CD4-positive, CD25-positive, alpha-beta regulatory T cell (primary cell): ENCODE measurements at regions not wholly inside any gene's neighbourhood (a gene's known extent, or its start where the extent isn't known, plus 50 kb on each side); places are given as distances from the start of the nearest gene placed in this dataset.

ENCODE experiments used
- ATAC-seq, 2 donors: fragments of 150-1000 bp; cut with Tn5 transposase; one replicate each; pipeline ENCODE4 v1.10.0; 2021; ENCODE audit warnings: low read depth in 2 of 2, moderate number of reproducible peaks in 2 of 2, moderate library complexity in 1 of 2
- DNase-seq, 3 donors: peaks; one replicate each; pipeline versions ENCODE4 v3.0.0 to v3.0.0-alpha.2; 2012 to 2022; ENCODE audit warnings: mixed read lengths in 1 of 3
- H3K27ac ChIP-seq: one replicate; pipeline ENCODE4 v1.7.0; 2013; ENCODE audit warnings: mild to moderate bottlenecking, low read length; ENCODE audit not compliant: insufficient read depth, poor library complexity, severe bottlenecking
- H3K27me3 ChIP-seq: one replicate; pipeline ENCODE4 v1.7.0; 2013; ENCODE audit warnings: low read length; ENCODE audit not compliant: control insufficient read depth, insufficient read depth
- H3K36me3 ChIP-seq: one replicate; pipeline ENCODE4 v1.7.0; 2013; ENCODE audit warnings: mild to moderate bottlenecking, low read length, moderate library complexity; ENCODE audit not compliant: control insufficient read depth, insufficient read depth
- H3K4me1 ChIP-seq: 2 replicates; pipeline ENCODE4 v1.7.0; 2013; ENCODE audit warnings: mild to moderate bottlenecking, low read length; ENCODE audit not compliant: insufficient read depth, control insufficient read depth, poor library complexity, severe bottlenecking
- H3K4me3 ChIP-seq: one replicate; pipeline ENCODE4 v1.7.0; 2013; ENCODE audit warnings: low read depth, mild to moderate bottlenecking, low read length, moderate library complexity
- H3K9me3 ChIP-seq, 2 experiments: 1 replicate in 1 of 2; 2 replicates in 1 of 2; pipeline ENCODE4 v1.7.0; 2013; ENCODE audit warnings: low read length in 2 of 2, mild to moderate bottlenecking in 1 of 2, moderate library complexity in 1 of 2; ENCODE audit not compliant: control insufficient read depth in 2 of 2
- H3K27ac Mint-ChIP-seq, 3 donors: one replicate each; pipeline ENCODE4 v1.8.0; 2020 to 2022; ENCODE audit warnings: mild to moderate bottlenecking in 3 of 3, mixed read lengths in 3 of 3, moderate library complexity in 2 of 3
- H3K27me3 Mint-ChIP-seq: one replicate; pipeline ENCODE4 v1.8.0; 2022; ENCODE audit warnings: mild to moderate bottlenecking, mixed read lengths
- H3K36me3 Mint-ChIP-seq: one replicate; pipeline ENCODE4 v1.8.0; 2020; ENCODE audit warnings: mixed read lengths
- H3K4me1 Mint-ChIP-seq, 4 donors: one replicate each; pipeline ENCODE4 v1.8.0; 2020 to 2022; ENCODE audit warnings: mixed read lengths in 4 of 4, mild to moderate bottlenecking in 1 of 4
- H3K4me3 Mint-ChIP-seq, 4 donors: one replicate each; pipeline ENCODE4 v1.8.0; 2020 to 2022; ENCODE audit warnings: mild to moderate bottlenecking in 4 of 4, mixed read lengths in 4 of 4, moderate library complexity in 3 of 4
- H3K9me3 Mint-ChIP-seq, 7 donors: one replicate each; pipeline ENCODE4 v1.8.0; 2020 to 2022; ENCODE audit warnings: mixed read lengths in 7 of 7, mild to moderate bottlenecking in 3 of 7, moderate library complexity in 2 of 7

DNA sequence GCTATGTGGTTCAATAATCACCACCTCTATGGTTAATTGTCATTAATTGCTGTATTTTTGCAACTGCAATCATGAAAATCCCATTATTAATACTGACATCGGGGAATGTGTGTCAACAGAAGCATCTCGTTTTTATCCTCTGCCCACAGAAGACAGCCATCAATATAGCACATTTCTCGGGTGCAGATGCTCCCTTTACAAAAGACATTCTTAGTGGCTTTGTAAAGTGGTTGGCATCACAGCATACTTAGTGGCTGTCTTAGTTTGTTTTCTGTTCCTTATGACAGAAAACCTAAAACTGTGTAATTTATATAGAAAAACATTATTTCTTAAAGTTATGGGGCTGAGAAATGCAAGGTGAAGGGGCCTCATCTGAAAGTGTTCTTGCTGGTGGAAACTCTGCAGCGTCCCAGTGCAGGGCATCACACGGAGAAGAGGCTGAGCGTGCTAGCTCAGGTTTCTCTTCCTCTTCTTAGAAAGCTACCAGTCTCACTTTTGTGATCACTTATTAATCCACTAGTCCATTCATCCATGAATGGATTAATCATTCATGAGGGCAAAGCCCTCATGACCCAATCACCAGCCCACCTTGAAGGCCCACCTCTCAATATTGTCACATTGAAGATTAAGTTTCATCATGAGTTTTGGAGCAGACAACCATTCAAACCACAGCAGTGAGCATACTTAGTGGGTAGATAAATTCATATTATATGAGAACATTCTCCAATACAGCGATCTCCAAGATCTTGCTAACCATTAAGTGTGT lies 1067.7 kb upstream of the PABPC4L start:
- Mint-ChIP-seq H3K27me3 (no peaks in the 10 kb centered on the region), H3K4me1 (no peaks in the 10 kb centered on the region), H3K27ac (no peak overlapping the region), H3K36me3 (no peaks in the 10 kb centered on the region), H3K4me3 (no peak overlapping the region), H3K9me3 (peaks cover 0 to 9% (median 3%) of the 10 kb centered on the region in 7 donors)
- H3K27ac ChIP-seq: no peak overlapping the region
- H3K4me1 ChIP-seq: no peaks in the 10 kb centered on the region
- DNase-seq (no peak), ATAC-seq (no peak)
- no peaks in the 10 kb centered on the region for H3K9me3 ChIP-seq
- no peak overlapping the region for H3K4me3 ChIP-seq
- no peaks in the 10 kb centered on the region for H3K27me3 ChIP-seq
- no peaks in the 10 kb centered on the region for H3K36me3 ChIP-seq

DNA sequence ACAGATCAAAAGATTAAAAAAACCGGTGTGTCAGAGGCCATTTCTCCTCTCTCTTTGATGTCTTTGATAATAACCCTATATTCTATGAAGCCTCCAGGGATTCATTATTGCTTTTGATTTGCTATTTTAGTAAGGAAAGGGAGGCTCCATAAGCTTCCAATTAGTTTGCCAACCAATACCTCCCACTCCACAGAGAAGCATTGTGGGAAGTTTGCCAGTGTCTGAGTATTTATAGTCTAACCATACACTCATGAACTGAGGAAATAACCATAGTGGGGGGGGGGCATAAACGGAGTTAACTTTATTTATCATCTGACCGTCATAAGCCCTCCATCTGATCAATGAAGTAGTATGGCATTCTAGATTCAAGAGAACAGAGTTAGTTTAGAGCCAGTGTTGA lies 1066.8 kb upstream of the PABPC4L start:
- no peak for ATAC-seq
- H3K36me3 ChIP-seq: no peaks in the 10 kb centered on the region
- no peak for DNase-seq
- no peaks in the 10 kb centered on the region for H3K4me1 ChIP-seq
- no peaks in the 10 kb centered on the region for H3K27me3 ChIP-seq
- H3K36me3 Mint-ChIP-seq: no peaks in the 10 kb centered on the region
- no peaks in the 10 kb centered on the region for H3K27me3 Mint-ChIP-seq
- H3K4me3 Mint-ChIP-seq: no peak overlapping the region
- H3K27ac ChIP-seq: no peak overlapping the region
- no peaks in the 10 kb centered on the region for H3K9me3 ChIP-seq
- no peaks in the 10 kb centered on the region for H3K4me1 Mint-ChIP-seq
- no peak overlapping the region for H3K27ac Mint-ChIP-seq
- no peak overlapping the region for H3K4me3 ChIP-seq
- H3K9me3 Mint-ChIP-seq: peaks cover 0 to 9% (median 3%) of the 10 kb centered on the region in 7 donors

DNA sequence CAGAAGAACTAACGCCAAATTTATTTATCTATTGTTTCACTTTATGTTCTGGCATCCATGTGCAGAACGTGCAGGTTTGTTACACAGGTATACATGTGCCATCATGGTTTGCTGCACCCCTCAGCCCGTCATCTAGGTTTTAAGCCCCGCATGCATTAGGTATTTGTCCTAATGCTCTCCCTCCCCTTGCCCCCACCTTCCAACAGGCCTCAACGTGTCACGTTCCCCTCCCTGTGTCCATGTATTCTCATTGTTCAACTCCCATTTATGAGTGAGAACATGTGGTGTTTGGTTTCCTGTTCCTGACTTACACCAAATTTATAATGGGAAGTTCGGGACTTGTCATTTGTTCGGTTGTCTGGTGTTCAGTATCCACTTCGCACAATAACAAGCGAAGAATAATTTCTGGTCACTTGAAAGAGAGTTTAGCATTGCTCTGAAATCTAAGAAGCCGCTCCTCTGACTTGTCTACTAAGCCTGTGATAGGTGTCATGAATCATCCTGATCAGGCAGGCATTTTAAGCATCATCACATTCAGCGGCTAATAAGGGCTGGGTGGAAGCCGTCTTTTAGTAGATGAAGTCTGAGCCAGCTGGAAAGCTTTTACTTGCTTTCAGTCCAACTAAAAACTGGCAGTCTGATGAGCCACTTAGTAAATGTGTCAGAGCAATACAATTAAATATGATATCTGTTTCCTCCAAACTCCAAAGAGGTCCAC lies 1065.7 kb upstream of the PABPC4L start:
- Mint-ChIP-seq H3K4me1 (no peaks in the 10 kb centered on the region), H3K27me3 (no peaks in the 10 kb centered on the region), H3K27ac (no peak overlapping the region), H3K36me3 (no peaks in the 10 kb centered on the region), H3K4me3 (no peak overlapping the region), H3K9me3 (peaks cover 0 to 9% (median 4%) of the 10 kb centered on the region in 7 donors)
- H3K4me1 ChIP-seq: no peaks in the 10 kb centered on the region
- H3K9me3 ChIP-seq: no peaks in the 10 kb centered on the region
- DNase-seq (no peak), ATAC-seq (no peak)
- no peaks in the 10 kb centered on the region for H3K27me3 ChIP-seq
- H3K27ac ChIP-seq: no peak overlapping the region
- H3K36me3 ChIP-seq: no peaks in the 10 kb centered on the region
- no peak overlapping the region for H3K4me3 ChIP-seq

DNA sequence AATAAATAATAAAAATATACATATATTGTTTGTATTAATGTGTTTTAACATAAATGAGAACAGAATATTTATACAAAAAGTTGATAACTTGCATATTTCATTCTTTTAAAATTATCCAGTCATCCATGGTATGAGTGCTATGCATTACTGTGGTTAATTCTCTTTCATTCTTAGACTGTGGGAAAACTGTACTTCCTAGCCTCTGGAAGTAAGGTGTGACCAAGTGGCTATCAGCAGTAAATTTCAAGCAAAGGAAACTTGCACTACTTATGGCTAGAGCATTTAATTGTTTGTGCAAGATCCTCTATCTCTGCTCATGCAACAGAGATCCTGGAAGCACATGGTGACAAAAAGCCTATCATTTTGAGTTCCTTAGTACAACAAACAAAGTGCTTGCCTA lies 1054.5 kb upstream of the PABPC4L start:
- no peak overlapping the region for H3K27ac Mint-ChIP-seq

GRCh38 chr4:135250040-135250439 lies 1048.5 kb upstream of the PABPC4L start:
- no peak overlapping the region for H3K27ac ChIP-seq
- no peak overlapping the region for H3K4me3 ChIP-seq
- H3K4me1 ChIP-seq: no peaks in the 10 kb centered on the region
- Mint-ChIP-seq H3K36me3 (no peaks in the 10 kb centered on the region), H3K4me3 (no peak overlapping the region), H3K4me1 (no peaks in the 10 kb centered on the region), H3K9me3 (peaks cover 0 to 17% (median 5%) of the 10 kb centered on the region in 7 donors), H3K27ac (no peak overlapping the region), H3K27me3 (no peaks in the 10 kb centered on the region)
- H3K36me3 ChIP-seq: no peaks in the 10 kb centered on the region
- DNase-seq (no peak), ATAC-seq (no peak)
- H3K9me3 ChIP-seq: no peaks in the 10 kb centered on the region
- H3K27me3 ChIP-seq: no peaks in the 10 kb centered on the region

More for the DNA sequence above, 1054.5 kb upstream of the PABPC4L start:
- Mint-ChIP-seq H3K27me3 (no peaks in the 10 kb centered on the region), H3K36me3 (no peaks in the 10 kb centered on the region), H3K9me3 (peaks cover 3 to 13% (median 7%) of the 10 kb centered on the region in 7 donors), H3K4me1 (no peaks in the 10 kb centered on the region), H3K4me3 (no peak overlapping the region)
- DNase-seq: no peak
- H3K9me3 ChIP-seq: peaks cover 0 to 5% of the 10 kb centered on the region in 2 experiments
- no peak overlapping the region for H3K4me3 ChIP-seq
- no peaks in the 10 kb centered on the region for H3K4me1 ChIP-seq
- no peak overlapping the region for H3K27ac ChIP-seq
- H3K27me3 ChIP-seq: no peaks in the 10 kb centered on the region
- ATAC-seq: no peak
- H3K36me3 ChIP-seq: no peaks in the 10 kb centered on the region

DNA sequence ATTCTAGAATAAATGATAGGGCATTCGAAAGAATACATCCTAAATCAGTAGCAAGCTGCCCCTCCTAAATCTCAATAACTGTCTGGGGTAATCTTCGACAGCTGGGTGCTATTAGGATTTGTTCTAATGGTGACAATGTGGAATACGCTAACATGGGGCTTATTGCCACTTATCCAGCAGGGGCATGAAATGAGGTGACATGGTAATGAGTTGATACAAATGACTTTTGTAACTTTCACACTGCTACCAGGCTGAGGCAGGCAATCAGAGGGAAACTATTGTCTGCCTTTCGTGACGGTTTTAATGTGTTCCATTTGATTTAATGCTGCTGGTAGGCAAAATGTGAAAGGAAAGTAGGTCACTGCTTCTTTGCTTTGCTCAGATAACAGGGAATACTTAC lies 1047.4 kb upstream of the PABPC4L start:
- H3K4me3 ChIP-seq: no peak overlapping the region
- no peaks in the 10 kb centered on the region for H3K36me3 ChIP-seq
- no peaks in the 10 kb centered on the region for H3K36me3 Mint-ChIP-seq
- no peaks in the 10 kb centered on the region for H3K9me3 ChIP-seq
- H3K4me3 Mint-ChIP-seq: no peak overlapping the region
- no peaks in the 10 kb centered on the region for H3K4me1 Mint-ChIP-seq
- no peaks in the 10 kb centered on the region for H3K4me1 ChIP-seq
- no peak overlapping the region for H3K27ac ChIP-seq
- no peaks in the 10 kb centered on the region for H3K27me3 ChIP-seq
- no peak overlapping the region for H3K27ac Mint-ChIP-seq
- H3K27me3 Mint-ChIP-seq: no peaks in the 10 kb centered on the region
- H3K9me3 Mint-ChIP-seq: peaks cover 0 to 15% (median 3%) of the 10 kb centered on the region in 7 donors
- no peak for DNase-seq
- no peak for ATAC-seq

DNA sequence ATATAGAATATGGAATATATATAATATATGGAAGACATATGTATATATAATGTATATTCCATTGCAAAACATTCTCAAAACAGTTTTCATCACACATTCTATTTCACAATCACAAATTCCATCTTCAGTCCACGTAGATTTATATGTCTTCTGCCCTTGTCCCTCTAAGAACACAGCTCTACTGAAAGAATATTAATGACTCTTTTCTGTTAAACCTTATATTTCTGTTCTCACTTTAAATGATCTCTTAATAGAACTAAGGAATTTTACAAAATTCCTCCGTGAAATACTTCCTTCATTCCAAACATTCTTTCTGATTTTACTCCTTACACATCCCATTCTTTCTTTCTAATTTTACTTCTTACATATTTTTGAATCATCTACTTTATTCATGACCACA lies 1043.1 kb upstream of the PABPC4L start:
- Histone ChIP-seq H3K27me3 (no peaks in the 10 kb centered on the region), H3K4me3 (no peak overlapping the region), H3K36me3 (no peaks in the 10 kb centered on the region), H3K27ac (no peak overlapping the region), H3K4me1 (no peaks in the 10 kb centered on the region), H3K9me3 (no peaks in the 10 kb centered on the region)
- DNase-seq (no peak), ATAC-seq (no peak)
- Mint-ChIP-seq H3K4me1 (no peaks in the 10 kb centered on the region), H3K4me3 (no peak overlapping the region), H3K27ac (no peak overlapping the region), H3K27me3 (no peaks in the 10 kb centered on the region), H3K36me3 (no peaks in the 10 kb centered on the region), H3K9me3 (peaks cover 0 to 12% (median 4%) of the 10 kb centered on the region in 7 donors)

DNA sequence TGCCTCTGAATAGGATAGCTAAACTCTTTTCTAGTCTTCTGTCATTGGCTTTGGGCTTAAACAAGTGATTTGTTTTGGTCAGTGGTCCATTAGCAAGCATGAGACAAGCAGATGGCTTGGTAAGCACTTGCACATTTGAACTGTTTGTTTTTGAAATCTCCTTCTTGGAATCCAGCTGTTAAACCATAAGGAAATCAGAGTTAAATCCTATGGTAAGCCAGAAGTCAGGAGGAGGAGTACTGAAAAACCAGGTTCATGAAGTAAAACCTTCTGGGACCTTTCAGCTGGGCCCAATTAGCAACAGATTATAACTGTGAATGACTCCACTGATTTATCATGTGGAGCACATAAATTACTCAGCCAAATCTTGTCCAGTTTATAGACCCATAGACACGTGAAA lies 1042.5 kb upstream of the PABPC4L start:
- H3K4me1 ChIP-seq: no peaks in the 10 kb centered on the region
- H3K9me3 ChIP-seq: no peaks in the 10 kb centered on the region
- H3K27ac Mint-ChIP-seq: no peak overlapping the region
- H3K4me3 ChIP-seq: no peak overlapping the region
- H3K36me3 Mint-ChIP-seq: no peaks in the 10 kb centered on the region
- H3K4me3 Mint-ChIP-seq: no peak overlapping the region
- H3K27me3 Mint-ChIP-seq: no peaks in the 10 kb centered on the region
- peaks cover 0 to 12% (median 4%) of the 10 kb centered on the region in 7 donors for H3K9me3 Mint-ChIP-seq
- no peaks in the 10 kb centered on the region for H3K36me3 ChIP-seq
- ATAC-seq: no peak
- no peaks in the 10 kb centered on the region for H3K27me3 ChIP-seq
- H3K4me1 Mint-ChIP-seq: no peaks in the 10 kb centered on the region
- DNase-seq: no peak
- H3K27ac ChIP-seq: no peak overlapping the region
